ENCODE measurements at regions not wholly inside any gene's neighbourhood (a gene's known extent, or its start where the extent isn't known, plus 50 kb on each side); places are given as distances from the start of the nearest gene placed in this dataset.
"Not testable (repeated sequence)": the region's sequence is repeated elsewhere in the genome, so short reads cannot be mapped to it uniquely, and the experiment has no call there.

DNA sequence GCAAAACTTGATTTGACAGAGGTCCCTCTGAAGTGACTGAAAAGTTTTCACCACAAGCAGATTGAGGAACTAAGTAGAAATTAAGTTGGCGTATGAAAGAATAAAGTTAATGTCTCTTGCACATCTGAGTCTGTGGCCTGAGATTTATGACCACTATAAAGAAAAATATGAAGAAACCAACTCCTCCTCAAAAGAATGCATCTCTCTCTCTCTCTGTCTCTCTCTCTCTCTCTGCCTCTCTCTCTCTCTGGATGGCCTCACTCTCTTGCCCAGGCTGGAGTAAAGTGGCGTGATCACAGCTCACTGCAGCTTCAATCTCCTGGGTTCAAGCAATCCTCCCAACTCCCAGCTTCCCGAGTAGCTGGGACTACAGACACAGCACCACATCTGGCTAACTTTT, 55.2 kb downstream of the RPL22L1 start:
- in situ Hi-C loops (cut with HindIII; ENCODE audit: low sequenced_read_pairs) = loop anchor here (5.0 to 10.0 kb wide), 3 partner anchors 37 to 390 kb away; no protein-coding TSS in a partner anchor

DNA sequence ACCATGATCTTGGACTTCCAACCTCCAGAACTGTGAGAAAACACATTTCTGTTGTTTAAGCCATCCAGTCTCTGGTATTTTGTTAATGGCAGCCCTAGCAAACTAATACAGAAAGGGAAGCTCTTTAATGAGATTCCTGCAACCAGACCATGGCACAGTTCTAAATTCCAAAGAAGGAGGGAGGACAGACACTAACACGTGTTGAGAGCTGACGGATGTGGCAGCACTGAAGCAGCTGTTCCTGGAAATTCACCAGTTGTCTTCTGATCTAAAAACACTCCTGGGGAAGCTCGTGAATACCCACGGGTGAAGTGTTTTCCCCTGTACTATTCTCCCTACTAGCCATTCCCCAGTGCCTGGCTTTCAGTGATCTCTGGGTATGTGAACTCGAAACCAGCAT, 56.7 kb downstream of the RPL22L1 start:
- in situ Hi-C loops (cut with HindIII; ENCODE audit: low sequenced_read_pairs) = loop anchor here (10.0 kb wide), 2 partner anchors 98 to 388 kb away; no protein-coding TSS in a partner anchor

DNA sequence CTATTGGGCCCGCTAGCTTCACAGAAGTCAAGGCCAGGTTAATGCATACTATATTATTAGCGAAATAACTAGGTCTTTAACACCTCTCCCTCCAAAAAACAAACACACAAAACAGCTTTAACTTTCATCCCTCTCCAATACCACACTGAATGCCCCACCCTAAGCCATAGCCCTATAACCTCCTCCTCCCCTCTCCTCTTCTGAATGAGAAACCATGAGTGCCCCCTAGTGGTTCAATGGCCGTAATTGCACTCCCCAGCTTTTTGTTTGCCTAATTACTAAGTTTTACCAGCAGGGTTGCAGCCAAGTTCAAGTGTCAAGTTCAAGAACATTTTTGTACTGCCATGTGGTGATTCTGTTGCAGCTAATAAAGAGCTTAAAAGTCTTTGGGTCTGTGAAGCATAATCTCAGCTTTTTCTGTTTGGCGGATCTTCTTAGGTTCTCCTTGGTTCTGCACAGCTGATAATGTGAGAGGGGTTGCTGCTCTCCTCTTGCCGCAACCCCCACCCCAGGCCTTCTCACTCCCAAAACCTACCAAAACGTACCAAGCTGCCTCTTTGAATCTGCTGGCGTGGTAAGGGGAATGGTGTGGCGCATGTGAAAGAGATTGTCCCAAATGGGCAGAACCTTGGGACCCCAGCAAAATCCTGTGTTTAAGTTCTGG, 57.9 kb downstream of the RPL22L1 start:
- in situ Hi-C loops (cut with HindIII; ENCODE audit: low sequenced_read_pairs) = loop anchor here (10.0 kb wide), 2 partner anchors 97 to 387 kb away; no protein-coding TSS in a partner anchor

DNA sequence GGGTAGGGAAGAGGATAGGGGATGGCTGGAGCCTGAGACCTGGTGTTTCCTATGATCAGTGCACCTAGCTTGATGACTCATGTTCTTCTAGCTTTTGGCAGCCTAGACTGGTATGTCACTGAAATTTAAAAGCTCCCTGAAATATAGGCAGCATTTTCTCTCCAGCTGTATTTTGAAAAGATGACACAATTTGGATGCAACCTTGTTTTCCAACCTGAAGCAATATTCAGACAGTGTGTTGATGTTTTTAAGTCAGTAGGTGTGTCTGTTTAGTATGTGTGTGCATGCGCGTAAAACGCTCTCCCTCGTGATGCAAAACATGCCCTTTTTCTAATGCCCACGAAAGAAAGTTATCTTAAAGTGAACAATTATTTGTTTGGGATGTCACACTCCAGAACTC, 58.5 kb downstream of the RPL22L1 start:
- in situ Hi-C loops (cut with HindIII; ENCODE audit: low sequenced_read_pairs) = loop anchor here (10.0 kb wide), 2 partner anchors 97 to 387 kb away; no protein-coding TSS in a partner anchor

DNA sequence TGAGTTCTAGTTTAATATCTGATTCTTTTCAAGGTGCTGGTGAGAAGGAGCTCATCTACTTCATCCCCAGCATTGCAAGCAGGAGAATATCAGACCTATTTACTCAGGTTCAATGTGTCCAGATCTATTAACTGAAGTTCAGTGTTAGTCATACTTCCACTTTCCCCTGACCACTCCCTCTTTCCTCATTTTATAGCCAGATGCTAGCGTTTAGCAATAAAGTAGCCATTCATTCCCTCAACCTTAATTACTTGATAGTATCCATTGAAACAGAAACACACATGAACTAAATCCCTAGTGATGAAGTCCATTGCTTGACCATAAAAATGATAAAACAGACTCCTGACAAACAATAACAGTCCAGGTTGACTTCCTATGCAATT, 60.0 kb downstream of the RPL22L1 start:
- in situ Hi-C loops (cut with HindIII; ENCODE audit: low sequenced_read_pairs) = loop anchor here (10.0 kb wide), 2 partner anchors 95 to 385 kb away; no protein-coding TSS in a partner anchor

DNA sequence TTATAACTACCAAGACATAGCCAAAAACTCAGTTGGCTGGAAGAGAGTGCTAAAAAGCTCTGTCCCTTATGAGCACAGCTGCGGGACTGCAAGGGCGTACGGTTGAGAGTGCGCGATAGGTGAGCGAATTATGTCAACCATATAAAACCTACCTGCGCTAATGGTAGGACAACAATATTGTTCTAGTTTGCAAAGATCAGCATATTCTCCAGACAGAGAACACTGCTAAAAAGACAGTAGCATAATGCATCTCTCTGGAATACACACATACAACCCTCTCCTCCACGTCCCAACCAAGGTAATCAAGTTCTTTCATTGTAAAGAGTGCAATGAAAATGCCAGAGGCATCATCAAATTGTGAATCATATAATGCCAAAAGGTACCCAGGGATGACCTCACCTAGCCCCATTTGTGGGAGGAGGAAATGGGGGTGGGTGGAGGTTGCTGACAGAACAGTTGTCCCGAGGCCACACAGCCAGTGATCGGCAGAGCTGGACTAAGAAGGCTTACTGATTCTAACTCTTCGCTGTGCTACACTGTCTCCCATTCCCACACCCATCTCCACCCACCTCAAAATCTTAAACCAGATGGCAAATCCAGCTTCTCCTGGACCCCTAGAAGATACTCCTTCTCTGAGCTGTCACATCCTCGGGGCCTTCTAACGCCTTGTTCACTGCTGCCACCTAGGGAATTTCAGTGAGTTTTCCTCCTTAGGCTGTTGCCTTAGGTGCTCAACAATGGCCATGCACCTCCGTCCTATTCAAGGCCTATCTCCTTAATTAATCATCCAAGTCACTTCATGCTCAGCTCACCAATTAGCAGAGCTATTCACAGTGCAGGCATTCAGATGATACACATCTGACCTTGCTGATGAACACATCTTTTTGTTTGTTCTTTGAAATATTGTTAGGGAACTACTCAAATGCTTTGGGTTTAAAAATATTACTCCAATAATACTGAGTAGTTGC, 60.7 kb downstream of the RPL22L1 start:
- in situ Hi-C loops (cut with HindIII; ENCODE audit: low sequenced_read_pairs) = no loop called here

DNA sequence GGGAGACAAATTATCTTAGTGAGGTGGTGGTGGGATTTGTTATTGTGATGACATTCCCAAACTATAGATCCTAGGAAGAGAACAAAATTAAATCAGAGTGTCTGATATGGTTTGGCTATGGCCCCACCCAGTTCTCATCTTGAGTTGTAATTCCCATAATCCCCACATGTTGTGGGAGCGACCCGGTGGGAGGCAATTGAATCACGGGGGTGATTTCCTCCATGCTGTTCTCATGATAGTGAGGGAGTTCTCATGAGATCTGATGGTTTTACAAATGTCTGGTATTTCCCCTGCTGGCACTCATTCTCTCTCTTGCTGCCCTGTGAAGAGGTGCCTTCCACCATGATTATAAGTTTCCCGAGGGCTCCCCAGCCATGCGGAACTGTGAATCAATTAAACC, 62.0 kb downstream of the RPL22L1 start:
- in situ Hi-C loops (cut with HindIII; ENCODE audit: low sequenced_read_pairs) = no loop called here

DNA sequence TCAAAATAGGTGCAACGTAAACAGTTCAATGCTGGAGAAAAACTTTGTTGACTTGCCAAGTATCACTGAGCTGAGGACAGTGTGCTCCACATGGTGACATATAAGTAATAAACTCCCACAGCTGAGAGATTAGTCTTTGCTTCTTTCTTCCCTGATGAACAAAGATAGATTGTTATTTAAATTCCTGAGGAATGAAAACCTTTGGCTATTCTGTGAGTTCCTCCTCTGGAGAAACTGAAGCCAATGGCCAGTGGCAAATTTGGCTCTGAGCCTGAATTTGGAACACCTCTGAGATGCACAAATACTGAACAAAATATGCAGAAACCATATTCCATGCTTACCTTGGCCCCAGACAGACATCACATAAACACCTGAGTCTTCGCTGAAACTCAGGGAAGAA, 63.3 kb downstream of the RPL22L1 start:
- in situ Hi-C loops (cut with HindIII; ENCODE audit: low sequenced_read_pairs) = no loop called here

DNA sequence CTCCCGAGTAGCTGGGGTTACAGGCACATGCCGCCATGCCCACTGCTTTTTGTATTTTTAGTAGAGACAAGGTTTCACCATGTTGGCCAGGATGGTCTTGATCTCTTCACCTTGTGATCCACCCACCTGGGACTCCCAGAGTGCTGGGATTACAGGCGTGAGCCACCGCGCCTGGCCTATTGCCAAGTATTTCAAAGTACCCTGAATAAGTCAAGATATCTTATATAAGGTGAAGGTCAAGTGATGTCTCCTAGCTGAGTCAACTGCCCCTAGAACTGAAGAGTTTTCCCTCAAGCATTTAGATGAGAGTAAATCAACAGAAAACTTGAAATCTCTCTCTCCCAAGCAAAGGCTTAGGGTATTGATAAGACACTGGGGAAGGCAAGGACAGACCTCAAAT, 63.9 kb downstream of the RPL22L1 start:
- in situ Hi-C loops (cut with HindIII; ENCODE audit: low sequenced_read_pairs) = no loop called here

DNA sequence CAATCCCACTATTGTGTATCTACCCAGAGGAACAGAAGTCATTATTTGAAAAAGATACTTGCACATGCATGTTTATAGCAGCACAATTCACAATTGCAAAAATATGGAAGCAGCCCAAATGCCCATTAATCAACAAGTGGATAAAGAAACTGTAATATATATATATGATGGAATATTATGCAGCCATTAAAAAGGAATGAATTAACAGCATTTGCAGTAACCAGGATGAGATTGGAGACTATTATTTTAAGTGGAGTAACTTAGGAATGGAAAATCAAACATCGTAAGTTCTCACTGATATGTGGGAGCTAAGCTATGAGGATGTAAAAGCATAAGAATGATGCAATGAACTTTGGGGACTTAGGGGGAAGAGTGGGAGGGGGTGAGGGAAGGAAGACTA, 64.7 kb downstream of the RPL22L1 start:
- in situ Hi-C loops (cut with HindIII; ENCODE audit: low sequenced_read_pairs) = not testable (repeated sequence)

DNA sequence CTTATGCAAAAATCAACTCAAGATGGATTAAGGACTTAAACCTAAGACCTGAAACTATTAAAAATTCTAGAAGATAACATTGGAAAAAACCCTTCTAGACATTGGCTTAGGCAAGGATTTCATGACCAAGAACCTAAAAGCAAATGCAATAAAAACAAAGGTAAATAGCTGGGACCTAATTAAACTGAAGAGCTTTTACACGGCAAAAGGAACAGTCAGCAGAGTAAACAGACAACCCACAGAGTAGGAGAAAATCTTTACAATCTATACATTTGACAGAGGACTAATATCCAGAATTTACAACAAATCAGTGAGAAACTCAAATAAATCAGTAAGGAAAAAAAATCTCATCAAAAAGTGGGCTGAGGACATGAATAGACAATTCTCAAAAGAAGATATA, 65.4 kb downstream of the RPL22L1 start:
- in situ Hi-C loops (cut with HindIII; ENCODE audit: low sequenced_read_pairs) = not testable (repeated sequence)

DNA sequence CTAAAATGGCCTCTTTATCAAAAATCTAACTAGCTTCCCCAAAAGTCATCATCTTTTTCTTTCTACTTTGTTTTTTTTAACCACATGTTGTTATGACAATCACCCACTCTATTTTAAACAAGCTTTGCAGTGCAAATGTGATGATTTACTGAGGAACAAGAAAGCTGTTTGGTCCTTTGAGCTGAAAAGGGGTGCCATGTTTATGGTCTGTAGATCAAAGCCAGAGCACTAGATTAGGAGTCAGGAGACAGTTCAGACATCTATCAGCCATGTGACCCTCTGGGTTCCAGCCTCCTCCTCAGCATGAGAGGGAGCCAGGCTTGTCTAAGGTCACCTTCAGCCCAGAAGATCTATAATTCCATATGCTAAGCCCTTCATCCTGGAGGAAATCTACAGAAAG, 65.9 kb downstream of the RPL22L1 start:
- in situ Hi-C loops (cut with HindIII; ENCODE audit: low sequenced_read_pairs) = no loop called here

DNA sequence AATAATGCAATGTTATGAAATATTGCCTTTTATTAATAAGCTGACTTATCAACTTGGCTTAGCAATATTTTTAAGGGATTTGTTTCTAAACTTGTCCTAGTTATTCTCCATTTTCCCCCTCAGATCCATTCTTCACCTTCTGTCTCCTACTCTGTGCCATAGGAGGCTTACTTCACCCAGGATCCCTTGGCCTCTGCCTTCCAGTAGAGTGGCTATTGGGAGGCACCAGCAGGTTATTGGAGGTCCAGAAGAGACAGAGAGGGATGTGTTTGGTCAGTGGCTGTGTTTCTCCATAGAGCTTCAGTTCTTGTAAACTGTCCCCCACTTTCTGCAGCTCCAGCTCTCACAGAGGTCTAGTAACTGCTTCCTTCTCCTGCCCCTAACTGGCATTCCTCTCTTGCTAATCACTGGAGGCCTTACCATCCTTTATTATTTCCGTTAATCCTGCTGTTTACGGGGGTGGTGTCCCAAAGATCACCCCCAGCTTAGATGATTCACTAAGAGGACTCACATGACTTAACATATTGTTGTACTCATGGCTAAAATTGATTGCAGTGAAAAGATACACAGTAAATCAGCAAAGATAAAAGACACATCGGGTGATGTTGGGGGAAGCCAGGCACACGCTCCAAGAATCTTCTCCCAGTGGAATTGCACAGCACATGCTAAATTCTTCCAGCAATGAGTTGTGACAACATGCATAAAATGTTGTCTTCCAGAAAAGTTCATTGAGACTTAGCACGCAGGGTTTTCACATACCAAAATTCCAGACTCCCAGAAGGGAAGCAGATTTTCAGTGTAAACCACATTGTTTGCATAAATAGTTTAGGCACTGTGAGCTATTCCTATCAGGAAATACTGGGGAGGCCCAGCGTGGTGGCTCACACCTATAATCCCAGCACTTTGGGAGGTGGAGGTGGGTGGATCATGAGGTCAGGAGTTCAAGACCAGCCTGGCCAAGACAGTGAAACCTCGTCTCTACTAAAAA, 67.5 kb downstream of the RPL22L1 start:
- in situ Hi-C loops (cut with HindIII; ENCODE audit: low sequenced_read_pairs) = no loop called here

DNA sequence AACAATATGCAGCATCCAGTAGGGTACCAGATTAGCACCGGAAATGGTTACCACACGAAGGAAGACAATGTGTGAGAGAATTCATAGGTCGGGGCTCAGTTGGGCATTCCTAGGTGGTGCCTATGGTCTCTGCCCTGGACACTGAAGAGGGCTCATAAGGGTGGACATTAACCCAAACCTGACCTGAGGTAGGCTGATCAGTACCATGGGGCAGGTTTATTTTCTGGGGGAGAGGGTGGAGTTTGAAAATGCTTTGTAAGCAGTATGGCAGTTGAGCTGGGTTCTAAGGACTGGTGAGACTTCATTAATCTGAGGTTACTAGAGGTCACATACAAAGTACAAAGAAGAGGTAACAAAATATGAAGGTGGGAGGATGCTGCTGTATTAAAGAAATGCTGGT, 68.4 kb downstream of the RPL22L1 start:
- in situ Hi-C loops (cut with HindIII; ENCODE audit: low sequenced_read_pairs) = no loop called here

DNA sequence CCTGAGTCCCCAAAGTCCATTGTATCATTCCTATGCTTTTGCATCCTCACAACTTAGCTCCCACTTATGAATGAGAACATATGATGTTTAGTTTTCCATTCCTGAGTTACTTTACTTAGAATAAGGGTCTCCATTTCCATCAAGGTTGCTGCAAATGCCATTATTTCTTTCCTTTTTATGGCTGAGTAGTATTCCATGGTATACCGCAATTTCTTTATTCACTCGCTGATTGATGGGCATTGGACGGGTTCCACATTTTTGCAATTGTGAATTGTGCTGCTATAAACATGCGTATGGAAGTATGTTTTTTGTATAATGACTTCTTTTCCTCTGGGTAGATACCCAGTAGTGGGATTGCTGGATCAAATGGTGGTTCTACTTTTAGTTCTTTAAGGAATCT, 69.7 kb downstream of the RPL22L1 start:
- in situ Hi-C loops (cut with HindIII; ENCODE audit: low sequenced_read_pairs) = not testable (repeated sequence)

DNA sequence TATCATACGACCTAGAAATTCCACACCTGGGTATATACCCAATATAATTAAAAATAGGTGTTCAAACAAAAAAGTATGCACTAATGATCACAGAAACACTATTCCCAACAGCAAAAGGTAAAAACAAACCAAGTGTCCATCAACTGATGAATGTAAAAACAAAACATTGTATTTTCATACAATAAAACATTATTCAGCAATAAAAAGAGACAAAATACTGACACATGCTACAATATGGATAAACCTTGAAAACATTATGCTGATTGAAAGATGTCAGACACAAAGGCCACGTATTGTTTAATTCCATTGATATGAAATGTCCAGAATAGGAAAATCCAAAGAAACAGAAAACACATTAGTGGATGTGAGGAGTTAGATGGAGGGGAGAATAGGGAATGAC, 71.0 kb downstream of the RPL22L1 start:
- in situ Hi-C loops (cut with HindIII; ENCODE audit: low sequenced_read_pairs) = no loop called here

DNA sequence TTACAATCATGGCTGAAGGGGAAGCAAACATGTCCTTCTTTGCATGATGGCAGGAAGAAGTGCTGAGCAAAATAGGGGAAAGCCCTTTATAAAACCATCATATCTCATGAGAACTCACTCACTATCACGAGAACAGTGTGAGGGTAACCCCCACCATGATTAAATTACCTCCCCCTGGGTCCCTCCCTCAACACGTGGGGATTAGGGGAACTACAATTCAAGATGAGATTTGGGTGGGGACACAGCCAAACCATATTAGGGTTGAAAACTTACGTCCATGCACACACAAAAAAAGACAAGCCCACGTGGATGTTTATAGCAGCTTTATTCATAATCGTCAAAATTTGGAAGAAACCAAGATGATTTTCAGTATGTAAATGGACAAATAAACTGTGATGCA, 72.3 kb downstream of the RPL22L1 start:
- in situ Hi-C loops (cut with HindIII; ENCODE audit: low sequenced_read_pairs) = no loop called here

DNA sequence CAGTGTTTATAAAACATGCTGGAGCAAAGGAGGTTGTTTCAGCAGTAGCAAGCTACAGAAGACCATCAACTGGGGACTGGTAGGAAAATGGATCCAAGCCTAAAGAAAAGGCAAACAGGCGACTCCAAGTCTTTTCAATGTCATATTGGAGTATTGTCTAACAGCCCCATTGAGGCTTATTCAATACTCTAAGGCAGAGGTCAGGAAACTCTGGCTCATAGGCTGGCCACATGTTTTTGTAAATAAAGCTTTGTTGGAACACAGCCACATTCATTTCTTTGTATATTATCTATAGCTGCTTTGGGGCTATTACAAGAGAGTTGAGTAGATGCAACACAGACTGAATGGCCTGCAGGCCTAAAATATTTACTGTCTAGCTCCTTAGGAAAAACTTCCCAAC, 77.5 kb downstream of the RPL22L1 start:
- in situ Hi-C loops (cut with HindIII; ENCODE audit: low sequenced_read_pairs) = no loop called here

DNA sequence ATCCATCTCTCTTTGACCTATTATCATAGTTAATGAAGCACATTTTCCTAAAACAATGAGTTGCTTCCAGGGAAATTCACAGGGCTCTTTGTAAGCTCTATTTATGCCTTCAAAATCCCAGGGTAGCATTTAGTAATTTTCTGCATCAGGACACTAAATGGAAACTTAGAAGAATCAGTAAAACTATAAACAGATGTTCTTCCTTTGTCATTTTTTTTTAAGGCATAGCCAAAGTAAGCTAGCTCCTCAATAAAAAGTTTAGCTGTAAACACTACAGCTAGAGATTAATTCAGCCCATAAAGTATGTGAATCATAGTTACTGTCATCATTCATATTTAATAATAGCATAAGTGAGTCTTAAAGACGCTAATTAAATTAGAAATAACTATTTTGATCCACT, 79.3 kb downstream of the RPL22L1 start:
- in situ Hi-C loops (cut with HindIII; ENCODE audit: low sequenced_read_pairs) = no loop called here

DNA sequence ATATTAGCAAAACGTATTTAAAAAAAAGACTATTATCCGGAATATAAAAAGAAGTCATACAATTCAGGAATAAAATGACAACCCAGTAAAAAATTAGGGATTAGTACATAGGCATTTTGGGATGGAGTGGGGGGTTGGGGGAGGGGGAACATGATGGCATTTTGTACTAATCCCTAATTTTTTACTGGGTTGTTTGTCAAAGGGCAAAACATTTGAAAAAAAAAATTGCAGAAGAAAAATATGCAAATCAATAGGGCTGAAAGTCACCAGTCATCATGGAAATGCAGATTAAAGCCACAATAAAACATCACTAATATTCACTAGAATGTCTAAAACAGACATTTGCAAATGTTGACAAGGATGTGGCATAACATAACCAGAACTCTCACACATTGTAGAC, 82.5 kb downstream of the RPL22L1 start:
- in situ Hi-C loops (cut with HindIII; ENCODE audit: low sequenced_read_pairs) = no loop called here

DNA sequence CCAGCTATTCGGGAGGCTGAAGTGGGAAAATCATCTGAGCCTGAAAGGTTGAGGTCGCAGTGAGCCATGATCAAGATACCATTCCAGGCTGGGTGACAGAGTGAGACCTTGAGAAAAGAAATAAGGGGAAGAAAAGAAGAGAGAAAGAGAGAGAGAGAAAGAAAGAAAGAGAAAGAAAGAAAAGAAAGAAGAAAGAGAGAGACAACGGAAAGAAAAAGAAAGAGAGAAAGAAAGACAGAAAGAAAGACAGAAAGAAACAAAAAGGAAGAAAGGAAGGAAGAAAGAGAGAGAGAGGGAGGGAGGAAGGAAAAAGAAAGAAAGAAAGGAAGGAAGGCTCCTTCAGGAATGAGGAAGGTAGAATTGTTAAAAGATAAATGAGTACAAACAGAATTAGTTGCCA, 84.5 kb downstream of the RPL22L1 start:
- in situ Hi-C loops (cut with HindIII; ENCODE audit: low sequenced_read_pairs) = no loop called here
